ENCODE measurements at regions not wholly inside any gene's neighbourhood (a gene's known extent, or its start where the extent isn't known, plus 50 kb on each side); places are given as distances from the start of the nearest gene placed in this dataset.

DNA sequence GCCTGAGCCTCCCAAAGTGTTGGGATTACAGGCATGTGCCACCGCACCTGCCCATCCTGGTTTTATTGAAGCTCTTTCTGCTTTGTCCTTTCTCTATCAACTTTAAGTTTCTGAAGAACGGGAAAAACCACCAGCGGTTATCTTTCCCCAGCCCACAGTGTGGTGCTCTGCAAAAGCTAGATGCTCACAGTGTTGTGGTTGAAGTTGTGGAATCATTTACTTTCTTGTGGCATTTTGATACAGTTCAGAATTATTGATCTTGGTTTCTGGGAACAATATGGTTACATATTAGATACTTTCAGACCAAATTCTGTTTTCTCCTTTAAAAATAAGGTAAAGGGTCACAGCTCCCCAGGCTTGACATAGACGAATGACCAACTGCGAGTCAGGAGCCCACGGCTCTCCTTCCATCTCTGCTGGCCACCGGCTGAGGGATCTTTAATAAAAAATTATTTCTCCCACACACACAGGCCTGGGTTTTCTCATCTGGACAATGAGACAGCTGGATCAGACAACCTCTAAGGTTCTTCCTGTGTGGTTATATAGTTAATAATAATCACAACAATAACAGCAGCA, 385.3 kb downstream of the SETD4 start:
- Histone ChIP-seq H3K4me3 (replicated peaks; ENCODE audit: insufficient read depth, low read length) (no peak overlapping the region), H3K27ac (replicated peaks) (no peak overlapping the region), H3K27me3 (ENCODE audit: insufficient read depth, poor library complexity, severe bottlenecking) (no peaks in the 10 kb centered on the region)
- DNase-seq (ENCODE audit: low read depth in 1 of 2, low spot score in 1 of 2): no peak
- no peak for TF ChIP-seq GABPA (IDR thresholded peaks at IDR 0.05; ENCODE audit: low read depth)
- TF ChIP-seq, protein P1, sequence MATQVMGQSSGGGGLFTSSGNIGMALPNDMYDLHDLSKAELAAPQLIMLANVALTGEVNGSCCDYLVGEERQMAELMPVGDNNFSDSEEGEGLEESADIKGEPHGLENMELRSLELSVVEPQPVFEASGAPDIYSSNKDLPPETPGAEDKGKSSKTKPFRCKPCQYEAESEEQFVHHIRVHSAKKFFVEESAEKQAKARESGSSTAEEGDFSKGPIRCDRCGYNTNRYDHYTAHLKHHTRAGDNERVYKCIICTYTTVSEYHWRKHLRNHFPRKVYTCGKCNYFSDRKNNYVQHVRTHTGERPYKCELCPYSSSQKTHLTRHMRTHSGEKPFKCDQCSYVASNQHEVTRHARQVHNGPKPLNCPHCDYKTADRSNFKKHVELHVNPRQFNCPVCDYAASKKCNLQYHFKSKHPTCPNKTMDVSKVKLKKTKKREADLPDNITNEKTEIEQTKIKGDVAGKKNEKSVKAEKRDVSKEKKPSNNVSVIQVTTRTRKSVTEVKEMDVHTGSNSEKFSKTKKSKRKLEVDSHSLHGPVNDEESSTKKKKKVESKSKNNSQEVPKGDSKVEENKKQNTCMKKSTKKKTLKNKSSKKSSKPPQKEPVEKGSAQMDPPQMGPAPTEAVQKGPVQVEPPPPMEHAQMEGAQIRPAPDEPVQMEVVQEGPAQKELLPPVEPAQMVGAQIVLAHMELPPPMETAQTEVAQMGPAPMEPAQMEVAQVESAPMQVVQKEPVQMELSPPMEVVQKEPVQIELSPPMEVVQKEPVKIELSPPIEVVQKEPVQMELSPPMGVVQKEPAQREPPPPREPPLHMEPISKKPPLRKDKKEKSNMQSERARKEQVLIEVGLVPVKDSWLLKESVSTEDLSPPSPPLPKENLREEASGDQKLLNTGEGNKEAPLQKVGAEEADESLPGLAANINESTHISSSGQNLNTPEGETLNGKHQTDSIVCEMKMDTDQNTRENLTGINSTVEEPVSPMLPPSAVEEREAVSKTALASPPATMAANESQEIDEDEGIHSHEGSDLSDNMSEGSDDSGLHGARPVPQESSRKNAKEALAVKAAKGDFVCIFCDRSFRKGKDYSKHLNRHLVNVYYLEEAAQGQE (IDR thresholded peaks at IDR 0.05; ENCODE audit: insufficient replicate concordance, low read depth): no peak
- no peak for TF ChIP-seq POLR2AphosphoS5 (IDR thresholded peaks at IDR 0.05; ENCODE audit: low read depth)
- no peak for TF ChIP-seq SPI1 (IDR thresholded peaks at IDR 0.05; ENCODE audit: borderline replicate concordance, low read depth)
- TF ChIP-seq, protein P2, sequence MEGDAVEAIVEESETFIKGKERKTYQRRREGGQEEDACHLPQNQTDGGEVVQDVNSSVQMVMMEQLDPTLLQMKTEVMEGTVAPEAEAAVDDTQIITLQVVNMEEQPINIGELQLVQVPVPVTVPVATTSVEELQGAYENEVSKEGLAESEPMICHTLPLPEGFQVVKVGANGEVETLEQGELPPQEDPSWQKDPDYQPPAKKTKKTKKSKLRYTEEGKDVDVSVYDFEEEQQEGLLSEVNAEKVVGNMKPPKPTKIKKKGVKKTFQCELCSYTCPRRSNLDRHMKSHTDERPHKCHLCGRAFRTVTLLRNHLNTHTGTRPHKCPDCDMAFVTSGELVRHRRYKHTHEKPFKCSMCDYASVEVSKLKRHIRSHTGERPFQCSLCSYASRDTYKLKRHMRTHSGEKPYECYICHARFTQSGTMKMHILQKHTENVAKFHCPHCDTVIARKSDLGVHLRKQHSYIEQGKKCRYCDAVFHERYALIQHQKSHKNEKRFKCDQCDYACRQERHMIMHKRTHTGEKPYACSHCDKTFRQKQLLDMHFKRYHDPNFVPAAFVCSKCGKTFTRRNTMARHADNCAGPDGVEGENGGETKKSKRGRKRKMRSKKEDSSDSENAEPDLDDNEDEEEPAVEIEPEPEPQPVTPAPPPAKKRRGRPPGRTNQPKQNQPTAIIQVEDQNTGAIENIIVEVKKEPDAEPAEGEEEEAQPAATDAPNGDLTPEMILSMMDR (IDR thresholded peaks at IDR 0.05; ENCODE audit: insufficient read depth, low read length): no peak

DNA sequence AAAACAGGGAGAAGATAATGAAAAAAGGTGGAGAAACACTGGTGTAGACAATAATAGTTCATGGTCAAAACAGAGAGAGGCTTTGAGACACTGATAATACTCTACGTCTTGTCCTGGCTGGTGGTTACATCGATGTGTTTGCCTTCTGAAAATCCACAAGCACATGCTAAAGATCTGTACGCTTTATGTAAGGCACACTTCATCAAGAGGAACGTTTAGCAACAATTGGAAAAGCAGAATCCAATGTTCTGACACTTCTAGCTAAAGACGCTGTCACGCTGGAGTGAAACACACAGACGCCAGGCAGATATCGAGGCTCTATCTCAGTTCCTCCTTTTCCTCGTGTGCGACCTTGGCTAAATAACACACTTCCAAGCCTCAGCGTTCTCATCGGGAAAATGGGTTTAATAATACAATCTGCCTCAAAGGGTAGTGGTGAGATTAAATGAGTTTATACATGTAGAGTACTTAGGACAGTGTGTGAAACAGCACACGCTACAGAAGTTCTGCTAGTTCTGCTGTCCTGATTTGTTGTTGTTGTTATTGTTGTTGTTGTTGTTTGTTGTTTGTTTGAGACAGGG, 386.1 kb downstream of the SETD4 start:
- TF ChIP-seq, protein P2 (IDR thresholded peaks at IDR 0.05; ENCODE audit: insufficient read depth, low read length): no peak
- TF ChIP-seq SPI1 (IDR thresholded peaks at IDR 0.05; ENCODE audit: borderline replicate concordance, low read depth) (no peak), POLR2AphosphoS5 (IDR thresholded peaks at IDR 0.05; ENCODE audit: low read depth) (no peak), GABPA (IDR thresholded peaks at IDR 0.05; ENCODE audit: low read depth) (no peak)
- TF ChIP-seq, protein P1 (IDR thresholded peaks at IDR 0.05; ENCODE audit: insufficient replicate concordance, low read depth): no peak
- Histone ChIP-seq H3K27ac (replicated peaks) (no peak overlapping the region), H3K4me3 (replicated peaks; ENCODE audit: insufficient read depth, low read length) (no peak overlapping the region), H3K27me3 (ENCODE audit: insufficient read depth, poor library complexity, severe bottlenecking) (no peaks in the 10 kb centered on the region)
- no peak for DNase-seq (ENCODE audit: low read depth in 1 of 2, low spot score in 1 of 2)

DNA sequence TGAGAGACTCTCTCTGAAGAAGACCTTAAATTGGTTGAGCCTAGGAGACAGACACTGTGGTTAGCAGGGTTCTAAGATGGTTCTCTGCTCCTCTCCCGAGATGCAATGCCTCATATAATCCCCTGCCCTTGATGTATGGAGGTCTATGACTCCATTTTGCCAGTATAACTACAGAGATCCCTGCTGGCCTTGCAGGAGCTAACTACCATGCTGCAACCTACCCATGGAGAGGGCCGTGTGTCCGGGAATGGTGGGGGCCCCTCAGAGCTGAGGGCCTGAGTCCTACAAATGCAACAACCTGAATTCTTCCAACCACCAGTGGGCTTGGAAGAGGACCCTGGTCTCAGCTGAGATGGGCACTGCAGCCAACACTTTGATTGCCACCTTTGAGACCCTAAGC, 388.0 kb downstream of the SETD4 start:
- no peak overlapping the region for H3K4me3 ChIP-seq (replicated peaks; ENCODE audit: insufficient read depth, low read length)
- H3K27me3 ChIP-seq (ENCODE audit: insufficient read depth, poor library complexity, severe bottlenecking): no peaks in the 10 kb centered on the region
- no peak for DNase-seq (ENCODE audit: low read depth in 1 of 2, low spot score in 1 of 2)
- H3K27ac ChIP-seq (replicated peaks): no peak overlapping the region
- no peak for TF ChIP-seq GABPA (IDR thresholded peaks at IDR 0.05; ENCODE audit: low read depth)

DNA sequence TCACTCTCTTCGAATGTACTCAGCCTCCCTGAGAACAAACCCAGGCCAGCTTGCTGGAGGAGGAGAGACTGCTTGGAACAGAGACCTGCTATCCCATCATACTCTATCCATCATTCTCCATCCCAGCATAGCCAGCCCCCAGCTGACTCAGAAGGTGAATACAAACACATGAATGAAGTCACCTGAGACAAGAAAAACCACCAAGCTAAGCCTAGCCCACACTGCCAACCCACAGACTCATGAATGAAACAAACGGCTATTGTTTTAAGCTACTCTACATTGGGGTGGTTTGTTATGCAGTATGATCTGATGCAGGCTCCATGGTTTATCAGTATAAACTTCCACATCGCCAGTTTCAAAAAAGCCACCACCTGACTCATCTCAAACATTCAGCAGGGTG, 395.6 kb downstream of the SETD4 start:
- TF ChIP-seq GABPA (IDR thresholded peaks at IDR 0.05; ENCODE audit: low read depth) (no peak), POLR2AphosphoS5 (IDR thresholded peaks at IDR 0.05; ENCODE audit: low read depth) (no peak), SPI1 (IDR thresholded peaks at IDR 0.05; ENCODE audit: borderline replicate concordance, low read depth) (no peak)
- TF ChIP-seq, protein P2 (IDR thresholded peaks at IDR 0.05; ENCODE audit: insufficient read depth, low read length): no peak
- TF ChIP-seq, protein P1 (IDR thresholded peaks at IDR 0.05; ENCODE audit: insufficient replicate concordance, low read depth): no peak
- no peak for DNase-seq (ENCODE audit: low read depth in 1 of 2, low spot score in 1 of 2)
- no peak overlapping the region for H3K27ac ChIP-seq (replicated peaks)
- no peaks in the 10 kb centered on the region for H3K27me3 ChIP-seq (ENCODE audit: insufficient read depth, poor library complexity, severe bottlenecking)
- no peak overlapping the region for H3K4me3 ChIP-seq (replicated peaks; ENCODE audit: insufficient read depth, low read length)

Measured in HL-60 (cell line).